ENCODE measurements at regions not wholly inside any gene's neighbourhood (a gene's known extent, or its start where the extent isn't known, plus 50 kb on each side); places are given as distances from the start of the nearest gene placed in this dataset.

- DNase-seq: no peak
Observed at GRCh38 chr5:33224285-33224961, 216.3 kb upstream of the TARS1 start.

GRCh38 chr5:33227247-33227646 is 213.5 kb upstream of the TARS1 start:
- DNase-seq: no peak

- DNase-seq: no peak
Observed at GRCh38 chr5:33227746-33228145, 213.0 kb upstream of the TARS1 start.

GRCh38 chr5:33228149-33228548 is 212.6 kb upstream of the TARS1 start:
- DNase-seq: no peak

- DNase-seq: no peak
Observed at GRCh38 chr5:33229216-33229615, 211.5 kb upstream of the TARS1 start.

- no peak for DNase-seq
Observed at GRCh38 chr5:33230467-33231078, 210.2 kb upstream of the TARS1 start.

- DNase-seq: no peak
Observed at GRCh38 chr5:33231214-33231710, 209.5 kb upstream of the TARS1 start.

GRCh38 chr5:33231935-33232334 is 208.8 kb upstream of the TARS1 start:
- no peak for DNase-seq

- peak; percentile 52 for DNase-seq
Observed at GRCh38 chr5:33232731-33233505, 207.8 kb upstream of the TARS1 start.

GRCh38 chr5:33235304-33235703 is 205.5 kb upstream of the TARS1 start:
- no peak for DNase-seq

- no peak for DNase-seq
Observed at GRCh38 chr5:33235824-33236223, 204.9 kb upstream of the TARS1 start.

GRCh38 chr5:33237471-33237870 is 203.3 kb upstream of the TARS1 start:
- DNase-seq: no peak

- DNase-seq: no peak
Observed at GRCh38 chr5:33238826-33239695, 201.7 kb upstream of the TARS1 start.

- DNase-seq: no peak
Observed at GRCh38 chr5:33240558-33240957, 200.2 kb upstream of the TARS1 start.

GRCh38 chr5:33241802-33242201 is 199.0 kb upstream of the TARS1 start:
- no peak for DNase-seq

GRCh38 chr5:33242277-33242676 is 198.5 kb upstream of the TARS1 start:
- no peak for DNase-seq

GRCh38 chr5:33244441-33245150 is 196.2 kb upstream of the TARS1 start:
- no peak for DNase-seq

- DNase-seq: no peak
Observed at GRCh38 chr5:33254579-33254978, 186.2 kb upstream of the TARS1 start.

- DNase-seq: no peak
Observed at GRCh38 chr5:33257807-33258429, 182.8 kb upstream of the TARS1 start.

- DNase-seq: no peak
Observed at GRCh38 chr5:33258553-33258952, 182.2 kb upstream of the TARS1 start.

GRCh38 chr5:33260098-33260497 is 180.7 kb upstream of the TARS1 start:
- no peak for DNase-seq

- DNase-seq: no peak
Observed at GRCh38 chr5:33261305-33261704, 179.5 kb upstream of the TARS1 start.
